ENCODE measurements at regions not wholly inside any gene's neighbourhood (a gene's known extent, or its start where the extent isn't known, plus 50 kb on each side); places are given as distances from the start of the nearest gene placed in this dataset.

GRCh38 chr6:40210628-40211056, 276.4 kb upstream of the MOCS1 start:
- TF ChIP-seq CTCF (IDR thresholded peaks at IDR 0.05; ENCODE audit: low read length, missing control alignments) = no peak
- no peak for DNase-seq (ENCODE audit: low read depth)
- no peak overlapping the region for H3K4me3 ChIP-seq (replicated peaks; ENCODE audit: low read depth, low read length)

GRCh38 chr6:40205801-40206200, 271.5 kb upstream of the MOCS1 start:
- TF ChIP-seq CTCF (IDR thresholded peaks at IDR 0.05; ENCODE audit: low read length, missing control alignments) = no peak
- no peak overlapping the region for H3K4me3 ChIP-seq (replicated peaks; ENCODE audit: low read depth, low read length)
- DNase-seq (ENCODE audit: low read depth) = no peak

- H3K4me3 ChIP-seq (replicated peaks; ENCODE audit: low read depth, low read length) = no peak overlapping the region
- no peak for DNase-seq (ENCODE audit: low read depth)
- TF ChIP-seq CTCF (IDR thresholded peaks at IDR 0.05; ENCODE audit: low read length, missing control alignments) = no peak
Observed at GRCh38 chr6:40205004-40205403, 270.7 kb upstream of the MOCS1 start.

GRCh38 chr6:40197371-40197770, 263.1 kb upstream of the MOCS1 start:
- DNase-seq (ENCODE audit: low read depth) = no peak
- no peak for TF ChIP-seq CTCF (IDR thresholded peaks at IDR 0.05; ENCODE audit: low read length, missing control alignments)

GRCh38 chr6:40196135-40196518, 261.9 kb upstream of the MOCS1 start:
- no peak overlapping the region for H3K4me3 ChIP-seq (replicated peaks; ENCODE audit: low read depth, low read length)
- no peak for TF ChIP-seq CTCF (IDR thresholded peaks at IDR 0.05; ENCODE audit: low read length, missing control alignments)
- no peak for DNase-seq (ENCODE audit: low read depth)

More at GRCh38 chr6:40197371-40197770, 263.1 kb upstream of the MOCS1 start:
- no peak overlapping the region for H3K4me3 ChIP-seq (replicated peaks; ENCODE audit: low read depth, low read length)

- no peak overlapping the region for H3K4me3 ChIP-seq (replicated peaks; ENCODE audit: low read depth, low read length)
- DNase-seq (ENCODE audit: low read depth) = no peak
- TF ChIP-seq CTCF (IDR thresholded peaks at IDR 0.05; ENCODE audit: low read length, missing control alignments) = no peak
Observed at GRCh38 chr6:40195428-40196134, 261.3 kb upstream of the MOCS1 start.
